ENCODE measurements at regions not wholly inside any gene's neighbourhood (a gene's known extent, or its start where the extent isn't known, plus 50 kb on each side); places are given as distances from the start of the nearest gene placed in this dataset.

GRCh38 chr2:15835991-15836688 is 104.2 kb upstream of the MYCN start:
- Mint-ChIP-seq H3K4me1 (no peaks in the 10 kb centered on the region), H3K27ac (no peak overlapping the region), H3K36me3 (no peaks in the 10 kb centered on the region), H3K4me3 (no peak overlapping the region), H3K27me3 (ENCODE audit: low read depth) (no peaks in the 10 kb centered on the region; the same call in 1 of the 2 replicates), H3K9me3 (peaks cover 6% of the 10 kb centered on the region)
- POLR2A ChIA-PET: no interaction called here
- no peak for ATAC-seq
- TF ChIP-seq RORB (CRISPR knock-in tag; IDR thresholded peaks at IDR 0.05): no peak
- no peak for TF ChIP-seq CDX4 (CRISPR knock-in tag; IDR thresholded peaks at IDR 0.05; ENCODE audit: borderline replicate concordance)
- no peak for TF ChIP-seq ZNF121 (CRISPR knock-in tag; IDR thresholded peaks at IDR 0.05)
- TF ChIP-seq ZNF263 (CRISPR knock-in tag; IDR thresholded peaks at IDR 0.05; ENCODE audit: low read depth): no peak
- no peak for DNase-seq (ENCODE audit: low spot score)
- CTCF ChIA-PET: no interaction called here

- POLR2A ChIA-PET: no interaction called here
- TF ChIP-seq ZNF423 (CRISPR knock-in tag; IDR thresholded peaks at IDR 0.05) (no peak), HMGA2 (CRISPR knock-in tag; IDR thresholded peaks at IDR 0.05) (no peak), MYBL2 (CRISPR knock-in tag; IDR thresholded peaks at IDR 0.05) (no peak), PRRX2 (CRISPR knock-in tag; IDR thresholded peaks at IDR 0.05) (no peak), TCF7 (CRISPR knock-in tag; IDR thresholded peaks at IDR 0.05; ENCODE audit: low read depth) (no peak), FOXP4 (CRISPR knock-in tag; IDR thresholded peaks at IDR 0.05) (no peak), IRF2 (CRISPR knock-in tag; IDR thresholded peaks at IDR 0.05; ENCODE audit: borderline replicate concordance, low read depth) (no peak), SMAD3 (CRISPR knock-in tag; IDR thresholded peaks at IDR 0.05; ENCODE audit: borderline replicate concordance) (no peak), JUN (CRISPR knock-in tag; IDR thresholded peaks at IDR 0.05) (no peak)
- TF ChIP-seq, protein P1, sequence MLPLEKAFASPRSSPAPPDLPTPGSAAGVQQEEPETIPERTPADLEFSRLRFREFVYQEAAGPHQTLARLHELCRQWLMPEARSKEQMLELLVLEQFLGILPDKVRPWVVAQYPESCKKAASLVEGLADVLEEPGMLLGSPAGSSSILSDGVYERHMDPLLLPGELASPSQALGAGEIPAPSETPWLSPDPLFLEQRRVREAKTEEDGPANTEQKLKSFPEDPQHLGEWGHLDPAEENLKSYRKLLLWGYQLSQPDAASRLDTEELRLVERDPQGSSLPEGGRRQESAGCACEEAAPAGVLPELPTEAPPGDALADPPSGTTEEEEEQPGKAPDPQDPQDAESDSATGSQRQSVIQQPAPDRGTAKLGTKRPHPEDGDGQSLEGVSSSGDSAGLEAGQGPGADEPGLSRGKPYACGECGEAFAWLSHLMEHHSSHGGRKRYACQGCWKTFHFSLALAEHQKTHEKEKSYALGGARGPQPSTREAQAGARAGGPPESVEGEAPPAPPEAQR (CRISPR knock-in tag; IDR thresholded peaks at IDR 0.05): no peak
- H3K4me3 Mint-ChIP-seq: no peak overlapping the region
Observed at GRCh38 chr2:15836689-15837610, 103.4 kb upstream of the MYCN start.

DNA sequence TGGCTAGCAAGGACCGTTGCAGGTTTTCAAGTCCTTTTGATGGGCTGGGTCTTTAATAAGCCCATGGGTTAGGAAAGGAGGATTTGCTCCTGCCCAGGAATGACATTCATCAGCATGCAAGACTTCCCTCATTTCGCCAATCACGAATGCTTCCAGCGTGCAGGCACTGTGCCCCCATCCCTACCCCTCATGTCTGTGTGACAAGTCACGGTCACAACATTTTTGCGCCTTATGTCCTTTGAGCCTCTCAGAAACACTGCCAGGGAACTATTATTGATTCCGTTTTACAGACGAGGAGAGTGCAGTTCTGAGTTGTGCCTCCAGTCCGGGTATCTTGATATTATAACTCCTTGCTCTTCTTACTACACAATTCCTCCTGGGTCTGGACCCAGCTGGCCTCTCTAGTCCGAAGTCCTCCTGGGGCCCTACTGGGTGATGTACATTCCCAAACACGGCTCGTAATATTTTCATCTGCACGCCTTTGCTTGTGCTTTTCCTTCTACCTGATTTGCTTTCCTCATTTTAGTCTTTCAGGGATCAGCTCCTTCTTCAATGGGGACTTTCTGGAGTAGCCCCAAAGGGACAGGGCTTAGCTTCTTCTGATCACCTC is 101.8 kb upstream of the MYCN start:
- ATAC-seq (no peak), DNase-seq (ENCODE audit: low spot score) (no peak)
- Mint-ChIP-seq H3K4me3 (no peak overlapping the region), H3K36me3 (no peaks in the 10 kb centered on the region), H3K4me1 (no peaks in the 10 kb centered on the region), H3K27ac (no peak overlapping the region), H3K27me3 (ENCODE audit: low read depth) (no peaks in the 10 kb centered on the region; the same call in 1 of the 2 replicates), H3K9me3 (peaks cover 6% of the 10 kb centered on the region)
- ChIA-PET CTCF (interaction anchor here (0.6 kb wide), 1 partner anchor 24 kb away, joined by 3 read pairs; no protein-coding TSS in a partner anchor), POLR2A (no interaction called here)
- TF ChIP-seq ETV6 (CRISPR knock-in tag; IDR thresholded peaks at IDR 0.05) (no peak), ZNF512 (CRISPR knock-in tag; IDR thresholded peaks at IDR 0.05; ENCODE audit: borderline replicate concordance) (no peak), ZNF232 (CRISPR knock-in tag; IDR thresholded peaks at IDR 0.05) (no peak), GABPB1 (CRISPR knock-in tag; IDR thresholded peaks at IDR 0.05) (no peak), ZNF138 (CRISPR knock-in tag; conservative IDR thresholded peaks at IDR 0.05) (no peak), ZNF121 (CRISPR knock-in tag; IDR thresholded peaks at IDR 0.05) (no peak)
- TF ChIP-seq, protein P2, sequence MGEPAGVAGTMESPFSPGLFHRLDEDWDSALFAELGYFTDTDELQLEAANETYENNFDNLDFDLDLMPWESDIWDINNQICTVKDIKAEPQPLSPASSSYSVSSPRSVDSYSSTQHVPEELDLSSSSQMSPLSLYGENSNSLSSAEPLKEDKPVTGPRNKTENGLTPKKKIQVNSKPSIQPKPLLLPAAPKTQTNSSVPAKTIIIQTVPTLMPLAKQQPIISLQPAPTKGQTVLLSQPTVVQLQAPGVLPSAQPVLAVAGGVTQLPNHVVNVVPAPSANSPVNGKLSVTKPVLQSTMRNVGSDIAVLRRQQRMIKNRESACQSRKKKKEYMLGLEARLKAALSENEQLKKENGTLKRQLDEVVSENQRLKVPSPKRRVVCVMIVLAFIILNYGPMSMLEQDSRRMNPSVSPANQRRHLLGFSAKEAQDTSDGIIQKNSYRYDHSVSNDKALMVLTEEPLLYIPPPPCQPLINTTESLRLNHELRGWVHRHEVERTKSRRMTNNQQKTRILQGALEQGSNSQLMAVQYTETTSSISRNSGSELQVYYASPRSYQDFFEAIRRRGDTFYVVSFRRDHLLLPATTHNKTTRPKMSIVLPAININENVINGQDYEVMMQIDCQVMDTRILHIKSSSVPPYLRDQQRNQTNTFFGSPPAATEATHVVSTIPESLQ (CRISPR knock-in tag; IDR thresholded peaks at IDR 0.05): no peak
- TF ChIP-seq, protein P3, sequence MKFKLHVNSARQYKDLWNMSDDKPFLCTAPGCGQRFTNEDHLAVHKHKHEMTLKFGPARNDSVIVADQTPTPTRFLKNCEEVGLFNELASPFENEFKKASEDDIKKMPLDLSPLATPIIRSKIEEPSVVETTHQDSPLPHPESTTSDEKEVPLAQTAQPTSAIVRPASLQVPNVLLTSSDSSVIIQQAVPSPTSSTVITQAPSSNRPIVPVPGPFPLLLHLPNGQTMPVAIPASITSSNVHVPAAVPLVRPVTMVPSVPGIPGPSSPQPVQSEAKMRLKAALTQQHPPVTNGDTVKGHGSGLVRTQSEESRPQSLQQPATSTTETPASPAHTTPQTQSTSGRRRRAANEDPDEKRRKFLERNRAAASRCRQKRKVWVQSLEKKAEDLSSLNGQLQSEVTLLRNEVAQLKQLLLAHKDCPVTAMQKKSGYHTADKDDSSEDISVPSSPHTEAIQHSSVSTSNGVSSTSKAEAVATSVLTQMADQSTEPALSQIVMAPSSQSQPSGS (CRISPR knock-in tag; IDR thresholded peaks at IDR 0.05; ENCODE audit: borderline replicate concordance, low read depth): no peak

More at GRCh38 chr2:15836689-15837610, 103.4 kb upstream of the MYCN start:
- Mint-ChIP-seq H3K9me3 (peaks cover 6% of the 10 kb centered on the region), H3K27me3 (ENCODE audit: low read depth) (no peaks in the 10 kb centered on the region; the same call in 1 of the 2 replicates), H3K27ac (no peak overlapping the region), H3K4me1 (no peaks in the 10 kb centered on the region), H3K36me3 (no peaks in the 10 kb centered on the region)
- CTCF ChIA-PET: no interaction called here
- DNase-seq (ENCODE audit: low spot score) (no peak), ATAC-seq (no peak)
